GM21447 (cell line): ENCODE measurements at regions not wholly inside any gene's neighbourhood (a gene's known extent, or its start where the extent isn't known, plus 50 kb on each side); places are given as distances from the start of the nearest gene placed in this dataset.
"Not testable (repeated sequence)": the region's sequence is repeated elsewhere in the genome, so short reads cannot be mapped to it uniquely, and the experiment has no call there.

Experiments
- ATAC-seq: cut with Tn5 transposase; IDR thresholded peaks from one replicate; pipeline ENCODE4 v1.9.1; 2021; ENCODE audit not compliant: unreplicated experiment

- no peak for ATAC-seq
Observed at GRCh38 chr7:93747019-93747418, 143.5 kb downstream of the TFPI2 start.

- no peak for ATAC-seq
Observed at GRCh38 chr7:93739424-93739823, 151.1 kb downstream of the TFPI2 start.

GRCh38 chr7:93737953-93738352 is 152.6 kb downstream of the TFPI2 start:
- no peak for ATAC-seq

GRCh38 chr7:93736668-93737369 is 153.7 kb downstream of the TFPI2 start:
- no peak for ATAC-seq

- ATAC-seq = no peak
Observed at GRCh38 chr7:93728292-93728691, 153.8 kb upstream of the CALCR start.

GRCh38 chr7:93725954-93726353 is 151.4 kb upstream of the CALCR start:
- no peak for ATAC-seq

GRCh38 chr7:93723424-93724124 is 149.1 kb upstream of the CALCR start:
- no peak for ATAC-seq

- no peak for ATAC-seq
Observed at GRCh38 chr7:93720106-93720505, 145.6 kb upstream of the CALCR start.

GRCh38 chr7:93719546-93719945 is 145.0 kb upstream of the CALCR start:
- no peak for ATAC-seq

- no peak for ATAC-seq
Observed at GRCh38 chr7:93717217-93717900, 142.8 kb upstream of the CALCR start.

GRCh38 chr7:93715234-93715633 is 140.7 kb upstream of the CALCR start:
- peak; percentile 68 for ATAC-seq

- ATAC-seq = no peak
Observed at GRCh38 chr7:93711926-93712325, 137.4 kb upstream of the CALCR start.

GRCh38 chr7:93708255-93708654 is 133.7 kb upstream of the CALCR start:
- ATAC-seq = not testable (repeated sequence)

- no peak for ATAC-seq
Observed at GRCh38 chr7:93707249-93707648, 132.7 kb upstream of the CALCR start.

- not testable (repeated sequence) for ATAC-seq
Observed at GRCh38 chr7:93706162-93706561, 131.6 kb upstream of the CALCR start.

- no peak for ATAC-seq
Observed at GRCh38 chr7:93704217-93704616, 129.7 kb upstream of the CALCR start.

- no peak for ATAC-seq
Observed at GRCh38 chr7:93697901-93698300, 123.4 kb upstream of the CALCR start.

GRCh38 chr7:93693796-93694195 is 119.3 kb upstream of the CALCR start:
- no peak for ATAC-seq

GRCh38 chr7:93690021-93690420 is 115.5 kb upstream of the CALCR start:
- ATAC-seq = no peak

- no peak for ATAC-seq
Observed at GRCh38 chr7:93678185-93678584, 103.7 kb upstream of the CALCR start.

- no peak for ATAC-seq
Observed at GRCh38 chr7:93663561-93664299, 89.2 kb upstream of the CALCR start.
